HFFc6 (cell line): ENCODE measurements at regions not wholly inside any gene's neighbourhood (a gene's known extent, or its start where the extent isn't known, plus 50 kb on each side); places are given as distances from the start of the nearest gene placed in this dataset.
A peak's percentile ranks its signal among the peaks of the same experiment; 100 is the strongest.

Experiments used
- DNase-seq: peaks from one replicate; pipeline ENCODE4 v3.0.0-alpha.2; 2018
- H3K27ac Mint-ChIP-seq: 2 replicates; pipeline ENCODE4 v1.8.0; 2020; ENCODE audit warnings: mild to moderate bottlenecking, mixed read lengths
- H3K27me3 Mint-ChIP-seq: 2 replicates; pipeline ENCODE4 v1.8.0; 2021; ENCODE audit warnings: mild to moderate bottlenecking, moderate library complexity, mixed read lengths; ENCODE audit not compliant: insufficient read depth
- H3K36me3 Mint-ChIP-seq: 2 replicates; pipeline ENCODE4 v1.8.0; 2021; ENCODE audit warnings: low read depth, mixed read lengths
- H3K4me1 Mint-ChIP-seq: 2 replicates; pipeline ENCODE4 v1.8.0; 2020; ENCODE audit warnings: low read depth, mixed read lengths
- H3K4me3 Mint-ChIP-seq: 2 replicates; pipeline ENCODE4 v1.8.0; 2020; ENCODE audit warnings: mild to moderate bottlenecking, moderate library complexity, mixed read lengths
- H3K9me3 Mint-ChIP-seq: 2 replicates; pipeline ENCODE4 v1.8.0; 2020; ENCODE audit warnings: mild to moderate bottlenecking, mixed read lengths
- CTCF ChIP-seq: fragments of 200-600 bp; sonication (generic); IDR thresholded peaks from 2 replicates; pipeline ENCODE4 v1.5.0; 2021; ENCODE audit warnings: antibody characterized with exemption, mild to moderate bottlenecking

GRCh38 chr2:160701822-160702221 lies 208.2 kb upstream of the RBMS1 start:
- no peak for TF ChIP-seq CTCF
- H3K4me3 Mint-ChIP-seq = no peak overlapping the region
- H3K9me3 Mint-ChIP-seq = no peaks in the 10 kb centered on the region
- peaks cover 3% of the 10 kb centered on the region for H3K27me3 Mint-ChIP-seq
- H3K36me3 Mint-ChIP-seq = no peaks in the 10 kb centered on the region
- H3K4me1 Mint-ChIP-seq = peaks cover 44% of the 10 kb centered on the region
- no peak for DNase-seq
- H3K27ac Mint-ChIP-seq = no peak overlapping the region

GRCh38 chr2:160702754-160703153 lies 209.1 kb upstream of the RBMS1 start:
- peaks cover 3% of the 10 kb centered on the region for H3K27me3 Mint-ChIP-seq
- no peak for DNase-seq
- H3K9me3 Mint-ChIP-seq = peaks cover 5% of the 10 kb centered on the region; the same call in 1 of the 2 replicates
- H3K27ac Mint-ChIP-seq = no peak overlapping the region
- no peaks in the 10 kb centered on the region for H3K36me3 Mint-ChIP-seq
- no peak for TF ChIP-seq CTCF
- no peak overlapping the region for H3K4me3 Mint-ChIP-seq
- H3K4me1 Mint-ChIP-seq = peaks cover 44% of the 10 kb centered on the region

- H3K4me1 Mint-ChIP-seq = peaks cover 43% of the 10 kb centered on the region
- DNase-seq = no peak
- H3K9me3 Mint-ChIP-seq = peaks cover 17% of the 10 kb centered on the region
- H3K36me3 Mint-ChIP-seq = peaks cover 6% of the 10 kb centered on the region
- no peak overlapping the region for H3K27ac Mint-ChIP-seq
- no peak overlapping the region for H3K4me3 Mint-ChIP-seq
- TF ChIP-seq CTCF = no peak
- peaks cover 4% of the 10 kb centered on the region for H3K27me3 Mint-ChIP-seq
Measured at GRCh38 chr2:160703648-160704585, 210.3 kb upstream of the RBMS1 start.

GRCh38 chr2:160715428-160715827 lies 221.8 kb upstream of the RBMS1 start:
- no peak for TF ChIP-seq CTCF
- H3K4me3 Mint-ChIP-seq = no peak overlapping the region
- peaks cover 4% of the 10 kb centered on the region; the same call in 1 of the 2 replicates for H3K9me3 Mint-ChIP-seq
- no peak overlapping the region for H3K27ac Mint-ChIP-seq
- H3K36me3 Mint-ChIP-seq = peaks cover 5% of the 10 kb centered on the region; the same call in 1 of the 2 replicates
- DNase-seq = no peak
- peaks cover 28% of the 10 kb centered on the region for H3K4me1 Mint-ChIP-seq
- H3K27me3 Mint-ChIP-seq = no peaks in the 10 kb centered on the region

- H3K4me1 Mint-ChIP-seq = peaks cover 44% of the 10 kb centered on the region
- peaks cover 8% of the 10 kb centered on the region; the same call in 1 of the 2 replicates for H3K36me3 Mint-ChIP-seq
- peak overlapping the region; percentile 51 for H3K27ac Mint-ChIP-seq
- H3K9me3 Mint-ChIP-seq = peaks cover 4% of the 10 kb centered on the region
- H3K27me3 Mint-ChIP-seq = no peaks in the 10 kb centered on the region
- H3K4me3 Mint-ChIP-seq = peak overlapping the region; percentile 27; the same call in 1 of the 2 replicates
- TF ChIP-seq CTCF = no peak
- DNase-seq = peak; percentile 76
Measured at GRCh38 chr2:160719116-160719515, 225.5 kb upstream of the RBMS1 start.
